ENCODE measurements at regions not wholly inside any gene's neighbourhood (a gene's known extent, or its start where the extent isn't known, plus 50 kb on each side); places are given as distances from the start of the nearest gene placed in this dataset.

GRCh38 chr9:89743573-89744254 lies 138.9 kb downstream of the GADD45G start:
- no peak overlapping the region for H3K27ac ChIP-seq
- intact Hi-C loops (cut with DNase I) = no loop called here
- WGBS, 4 donors = 77 to 92% (median 88%) methylated on average over 7 to 8 of the region's 8 CpGs
- no peak overlapping the region for H3K4me3 ChIP-seq
- no peaks in the 10 kb centered on the region for H3K9me3 ChIP-seq (replicated peaks in 1 of 3)
- H3K4me1 ChIP-seq (replicated peaks in 1 of 2) = no peaks in the 10 kb centered on the region
- TF ChIP-seq POLR2A (IDR thresholded peaks at IDR 0.05) = no peak
- TF ChIP-seq CTCF (IDR thresholded peaks at IDR 0.05) = no peak
- no peaks in the 10 kb centered on the region for H3K36me3 ChIP-seq (replicated peaks in 1 of 2)
- DNase-seq = peak in 1 of 7 donors; percentile 66
- no peaks in the 10 kb centered on the region for H3K27me3 ChIP-seq

DNA sequence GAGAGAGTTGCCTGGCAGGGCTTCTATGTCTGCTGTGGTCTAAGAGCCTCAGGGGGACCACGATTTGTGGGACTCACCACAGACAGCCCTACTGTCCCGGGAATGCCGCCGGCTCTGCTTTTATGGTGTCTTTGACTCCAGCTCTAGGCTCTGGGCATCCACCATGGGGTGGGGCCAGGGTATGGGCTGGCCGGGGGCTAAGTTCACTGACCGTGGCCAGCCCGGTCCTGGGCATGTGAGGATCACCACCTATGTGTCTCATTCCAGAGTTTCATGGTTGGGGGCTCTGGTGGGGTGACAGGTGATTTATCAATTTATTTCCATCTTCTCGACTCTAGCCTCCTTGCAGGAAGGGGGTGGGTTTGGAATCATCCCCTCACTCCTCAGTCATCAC lies 139.4 kb downstream of the GADD45G start:
- H3K36me3 ChIP-seq (replicated peaks in 1 of 2) = no peaks in the 10 kb centered on the region
- H3K27ac ChIP-seq = no peak overlapping the region
- no peaks in the 10 kb centered on the region for H3K27me3 ChIP-seq
- intact Hi-C loops (cut with DNase I) = no loop called here
- DNase-seq = no peak
- H3K9me3 ChIP-seq (replicated peaks in 1 of 3) = no peaks in the 10 kb centered on the region
- no peak for TF ChIP-seq CTCF (IDR thresholded peaks at IDR 0.05)
- TF ChIP-seq POLR2A (IDR thresholded peaks at IDR 0.05) = no peak
- 83 to 100% (median 94%) methylated on average over 3 to 8 of the region's 8 CpGs for WGBS, 4 donors
- no peak overlapping the region for H3K4me3 ChIP-seq
- H3K4me1 ChIP-seq (replicated peaks in 1 of 2) = no peaks in the 10 kb centered on the region

DNA sequence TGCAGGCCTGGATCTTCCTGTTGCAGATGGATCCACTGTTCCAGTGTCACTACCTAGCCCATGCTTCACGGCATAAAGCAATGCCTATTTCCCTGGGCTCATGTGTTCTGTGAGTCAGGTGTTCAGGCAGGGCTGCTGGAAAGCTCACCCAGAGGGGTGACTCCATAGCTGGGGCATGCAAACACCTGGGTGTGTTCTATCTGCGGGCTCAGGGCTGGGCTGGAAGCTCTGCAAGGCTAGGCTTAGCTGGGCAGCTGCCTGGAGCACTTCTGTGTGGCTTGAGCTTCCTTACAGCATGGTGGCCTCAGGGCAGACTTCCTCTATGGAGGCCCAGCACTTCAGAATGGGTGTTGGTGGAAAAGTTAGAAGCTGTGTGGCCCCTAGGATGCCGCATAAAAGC lies 139.9 kb downstream of the GADD45G start:
- TF ChIP-seq POLR2A (IDR thresholded peaks at IDR 0.05) (no peak), CTCF (IDR thresholded peaks at IDR 0.05) (no peak)
- no peaks in the 10 kb centered on the region for H3K27me3 ChIP-seq
- H3K4me3 ChIP-seq = no peak overlapping the region
- no peak for DNase-seq
- no peaks in the 10 kb centered on the region for H3K36me3 ChIP-seq (replicated peaks in 1 of 2)
- intact Hi-C loops (cut with DNase I) = no loop called here
- H3K27ac ChIP-seq = no peak overlapping the region
- H3K9me3 ChIP-seq (replicated peaks in 1 of 3) = no peaks in the 10 kb centered on the region
- 97 to 100% (median 97%) methylated on average over 3 of the region's 3 CpGs; no CpG with 5 or more reads in 1 of the 4 donors for WGBS, 4 donors
- no peaks in the 10 kb centered on the region for H3K4me1 ChIP-seq (replicated peaks in 1 of 2)

- H3K27me3 ChIP-seq = no peaks in the 10 kb centered on the region
- 75 to 83% (median 77%) methylated on average over 5 to 9 of the region's 9 CpGs for WGBS, 4 donors
- H3K9me3 ChIP-seq (replicated peaks in 1 of 3) = no peaks in the 10 kb centered on the region
- H3K4me1 ChIP-seq (replicated peaks in 1 of 2) = no peaks in the 10 kb centered on the region
- intact Hi-C loops (cut with DNase I) = no loop called here
- H3K27ac ChIP-seq = no peak overlapping the region
- DNase-seq = peak in 1 of 7 donors; percentile 21
- no peak overlapping the region for H3K4me3 ChIP-seq
- H3K36me3 ChIP-seq (replicated peaks in 1 of 2) = no peaks in the 10 kb centered on the region
- TF ChIP-seq POLR2A (IDR thresholded peaks at IDR 0.05) (no peak), CTCF (IDR thresholded peaks at IDR 0.05) (no peak)
These were observed 141.0 kb downstream of the GADD45G start for GRCh38 chr9:89745601-89746376.
